GM19438 (cell line): ENCODE measurements at regions not wholly inside any gene's neighbourhood (a gene's known extent, or its start where the extent isn't known, plus 50 kb on each side); places are given as distances from the start of the nearest gene placed in this dataset.

Source experiments
- ATAC-seq: cut with Tn5 transposase; IDR thresholded peaks from one replicate; pipeline ENCODE4 v1.9.1; 2021; ENCODE audit warnings: low read depth; ENCODE audit not compliant: unreplicated experiment

GRCh38 chr20:24378661-24379483, 90.6 kb upstream of the SYNDIG1 start:
- ATAC-seq, result no peak

- ATAC-seq, result no peak
Observed at GRCh38 chr20:24376311-24377099, 92.9 kb upstream of the SYNDIG1 start.

- ATAC-seq, result no peak
Observed at GRCh38 chr20:24373372-24373771, 96.1 kb upstream of the SYNDIG1 start.

GRCh38 chr20:24370911-24371695, 98.3 kb upstream of the SYNDIG1 start:
- ATAC-seq, result no peak

GRCh38 chr20:24370249-24370648, 99.2 kb upstream of the SYNDIG1 start:
- no peak for ATAC-seq

- no peak for ATAC-seq
Observed at GRCh38 chr20:24368253-24368652, 101.2 kb upstream of the SYNDIG1 start.

- ATAC-seq, result no peak
Observed at GRCh38 chr20:24366336-24367004, 103.0 kb upstream of the SYNDIG1 start.

- no peak for ATAC-seq
Observed at GRCh38 chr20:24365670-24366069, 103.8 kb upstream of the SYNDIG1 start.

- no peak for ATAC-seq
Observed at GRCh38 chr20:24364482-24364881, 104.9 kb upstream of the SYNDIG1 start.

GRCh38 chr20:24363031-24363430, 106.4 kb upstream of the SYNDIG1 start:
- ATAC-seq, result no peak

- no peak for ATAC-seq
Observed at GRCh38 chr20:24362080-24362479, 107.3 kb upstream of the SYNDIG1 start.

- no peak for ATAC-seq
Observed at GRCh38 chr20:24361541-24361940, 107.9 kb upstream of the SYNDIG1 start.

- ATAC-seq, result no peak
Observed at GRCh38 chr20:24360531-24360930, 108.9 kb upstream of the SYNDIG1 start.

GRCh38 chr20:24359321-24360027, 110.0 kb upstream of the SYNDIG1 start:
- no peak for ATAC-seq

GRCh38 chr20:24357931-24358330, 111.5 kb upstream of the SYNDIG1 start:
- no peak for ATAC-seq

GRCh38 chr20:24357177-24357576, 112.3 kb upstream of the SYNDIG1 start:
- ATAC-seq, result no peak

GRCh38 chr20:24353135-24353690, 116.2 kb upstream of the SYNDIG1 start:
- no peak for ATAC-seq

GRCh38 chr20:24350923-24351368, 118.5 kb upstream of the SYNDIG1 start:
- no peak for ATAC-seq

GRCh38 chr20:24341781-24342180, 127.6 kb upstream of the SYNDIG1 start:
- no peak for ATAC-seq
